SK-N-SH (cell line): ENCODE measurements at regions not wholly inside any gene's neighbourhood (a gene's known extent, or its start where the extent isn't known, plus 50 kb on each side); places are given as distances from the start of the nearest gene placed in this dataset.

Source experiments
- POLR2AphosphoS5 ChIP-seq: IDR thresholded peaks from 2 replicates; pipeline ENCODE4 v1.6.1; 2012; ENCODE audit warnings: low read depth, low read length
- RAD21 ChIP-seq: IDR thresholded peaks from 2 replicates; pipeline ENCODE4 v1.6.1; 2012; ENCODE audit warnings: mild to moderate bottlenecking, low read length
- RCOR1 ChIP-seq: fragments of 150-350 bp; IDR thresholded peaks from 2 replicates; pipeline ENCODE4 v1.6.1; 2017; ENCODE audit warnings: antibody characterized with exemption, low read length
- TF ChIP-seq, protein P1 (sequence below): fragments of 200-600 bp; sonication (generic); IDR thresholded peaks from 2 replicates; pipeline ENCODE4 v1.6.1; 2017; ENCODE audit warnings: antibody characterized with exemption, mild to moderate bottlenecking, moderate library complexity
- TF ChIP-seq, protein P2 (sequence below): fragments of 150-350 bp; IDR thresholded peaks from 2 replicates; pipeline ENCODE4 v1.6.1; 2017; ENCODE audit warnings: antibody characterized with exemption, low read length, low read depth, borderline replicate concordance

DNA sequence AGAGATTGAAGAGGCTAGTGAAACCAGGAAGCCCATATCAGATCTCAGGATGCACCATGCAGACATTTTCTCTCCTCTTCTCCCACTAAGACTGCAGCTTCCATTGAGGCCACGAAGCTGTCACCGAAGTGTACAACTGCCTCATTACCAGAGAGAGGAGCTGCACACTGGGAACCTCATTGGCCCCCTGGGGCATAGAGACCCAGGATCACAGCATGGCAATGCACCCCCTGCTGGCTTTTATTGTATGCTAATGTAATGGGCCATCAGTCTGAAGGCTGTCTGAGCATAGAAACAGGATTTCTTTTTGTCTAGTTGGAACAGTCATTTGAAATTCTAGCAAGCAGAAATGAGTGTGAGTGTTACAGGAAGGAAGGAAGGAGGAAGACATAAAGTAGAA lies 861.6 kb upstream of the CELF4 start:
- TF ChIP-seq, protein P1, sequence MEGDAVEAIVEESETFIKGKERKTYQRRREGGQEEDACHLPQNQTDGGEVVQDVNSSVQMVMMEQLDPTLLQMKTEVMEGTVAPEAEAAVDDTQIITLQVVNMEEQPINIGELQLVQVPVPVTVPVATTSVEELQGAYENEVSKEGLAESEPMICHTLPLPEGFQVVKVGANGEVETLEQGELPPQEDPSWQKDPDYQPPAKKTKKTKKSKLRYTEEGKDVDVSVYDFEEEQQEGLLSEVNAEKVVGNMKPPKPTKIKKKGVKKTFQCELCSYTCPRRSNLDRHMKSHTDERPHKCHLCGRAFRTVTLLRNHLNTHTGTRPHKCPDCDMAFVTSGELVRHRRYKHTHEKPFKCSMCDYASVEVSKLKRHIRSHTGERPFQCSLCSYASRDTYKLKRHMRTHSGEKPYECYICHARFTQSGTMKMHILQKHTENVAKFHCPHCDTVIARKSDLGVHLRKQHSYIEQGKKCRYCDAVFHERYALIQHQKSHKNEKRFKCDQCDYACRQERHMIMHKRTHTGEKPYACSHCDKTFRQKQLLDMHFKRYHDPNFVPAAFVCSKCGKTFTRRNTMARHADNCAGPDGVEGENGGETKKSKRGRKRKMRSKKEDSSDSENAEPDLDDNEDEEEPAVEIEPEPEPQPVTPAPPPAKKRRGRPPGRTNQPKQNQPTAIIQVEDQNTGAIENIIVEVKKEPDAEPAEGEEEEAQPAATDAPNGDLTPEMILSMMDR, result no peak
- no peak for TF ChIP-seq POLR2AphosphoS5
- peak; percentile 50 for TF ChIP-seq RAD21
- no peak for TF ChIP-seq RCOR1
- TF ChIP-seq, protein P2, sequence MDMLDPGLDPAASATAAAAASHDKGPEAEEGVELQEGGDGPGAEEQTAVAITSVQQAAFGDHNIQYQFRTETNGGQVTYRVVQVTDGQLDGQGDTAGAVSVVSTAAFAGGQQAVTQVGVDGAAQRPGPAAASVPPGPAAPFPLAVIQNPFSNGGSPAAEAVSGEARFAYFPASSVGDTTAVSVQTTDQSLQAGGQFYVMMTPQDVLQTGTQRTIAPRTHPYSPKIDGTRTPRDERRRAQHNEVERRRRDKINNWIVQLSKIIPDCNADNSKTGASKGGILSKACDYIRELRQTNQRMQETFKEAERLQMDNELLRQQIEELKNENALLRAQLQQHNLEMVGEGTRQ, result no peak
